Osteocyte (in vitro differentiated cells): ENCODE measurements at regions not wholly inside any gene's neighbourhood (a gene's known extent, or its start where the extent isn't known, plus 50 kb on each side); places are given as distances from the start of the nearest gene placed in this dataset.

ENCODE experiments used
- DNase-seq: peaks from one replicate; pipeline ENCODE4 v3.0.0; 2021; ENCODE audit warnings: mixed read lengths; ENCODE audit not compliant: unreplicated experiment; ENCODE audit errors: extremely low spot score
- H3K27ac Mint-ChIP-seq: one replicate; pipeline ENCODE4 v1.8.0; 2021; ENCODE audit warnings: mild to moderate bottlenecking, mixed read lengths; ENCODE audit not compliant: unreplicated experiment
- H3K27me3 Mint-ChIP-seq: one replicate; pipeline ENCODE4 v1.8.0; 2021; ENCODE audit warnings: mixed read lengths; ENCODE audit not compliant: unreplicated experiment
- H3K36me3 Mint-ChIP-seq: one replicate; pipeline ENCODE4 v1.8.0; 2021; ENCODE audit warnings: mixed read lengths; ENCODE audit not compliant: unreplicated experiment
- H3K4me1 Mint-ChIP-seq: one replicate; pipeline ENCODE4 v1.8.0; 2021; ENCODE audit warnings: mixed read lengths; ENCODE audit not compliant: unreplicated experiment
- H3K4me3 Mint-ChIP-seq: one replicate; pipeline ENCODE4 v1.8.0; 2021; ENCODE audit warnings: mild to moderate bottlenecking, moderate library complexity, mixed read lengths; ENCODE audit not compliant: unreplicated experiment
- H3K9me3 Mint-ChIP-seq: one replicate; pipeline ENCODE4 v1.8.0; 2021; ENCODE audit warnings: mixed read lengths; ENCODE audit not compliant: unreplicated experiment
- CTCF ChIP-seq: fragments of 200-600 bp; sonication (generic); IDR thresholded peaks from 2 replicates; pipeline ENCODE4 v1.5.0; 2021; ENCODE audit warnings: antibody characterized with exemption, mild to moderate bottlenecking, moderate library complexity

GRCh38 chr7:125678771-125679170, 749.1 kb upstream of the POT1 start:
- Mint-ChIP-seq H3K4me3 (no peak overlapping the region), H3K4me1 (no peaks in the 10 kb centered on the region), H3K27ac (no peak overlapping the region), H3K9me3 (no peaks in the 10 kb centered on the region), H3K36me3 (no peaks in the 10 kb centered on the region), H3K27me3 (no peaks in the 10 kb centered on the region)
- no peak for TF ChIP-seq CTCF
- DNase-seq, result no peak

DNA sequence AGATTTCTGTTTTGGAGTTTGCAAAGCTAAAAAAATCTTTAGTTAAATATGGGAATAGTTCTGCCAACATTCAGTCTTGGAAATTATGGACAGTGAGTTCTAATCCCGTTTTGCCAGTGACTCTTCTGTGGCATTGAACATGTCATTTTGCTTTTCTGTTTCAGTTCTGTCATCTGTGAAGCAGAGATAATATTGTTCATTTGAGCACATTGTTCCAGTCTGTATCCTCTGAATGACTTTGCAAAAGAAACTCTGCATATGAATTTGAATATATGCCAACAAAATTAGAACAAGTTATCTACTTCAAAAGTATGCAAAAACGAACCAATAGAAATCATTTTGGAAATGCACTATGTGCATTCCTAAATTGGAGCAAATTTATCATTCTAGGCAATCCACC, 746.0 kb upstream of the POT1 start:
- no peaks in the 10 kb centered on the region for H3K4me1 Mint-ChIP-seq
- no peak for TF ChIP-seq CTCF
- H3K36me3 Mint-ChIP-seq, result no peaks in the 10 kb centered on the region
- no peaks in the 10 kb centered on the region for H3K27me3 Mint-ChIP-seq
- H3K9me3 Mint-ChIP-seq, result no peaks in the 10 kb centered on the region
- H3K27ac Mint-ChIP-seq, result no peak overlapping the region
- H3K4me3 Mint-ChIP-seq, result no peak overlapping the region
- no peak for DNase-seq

DNA sequence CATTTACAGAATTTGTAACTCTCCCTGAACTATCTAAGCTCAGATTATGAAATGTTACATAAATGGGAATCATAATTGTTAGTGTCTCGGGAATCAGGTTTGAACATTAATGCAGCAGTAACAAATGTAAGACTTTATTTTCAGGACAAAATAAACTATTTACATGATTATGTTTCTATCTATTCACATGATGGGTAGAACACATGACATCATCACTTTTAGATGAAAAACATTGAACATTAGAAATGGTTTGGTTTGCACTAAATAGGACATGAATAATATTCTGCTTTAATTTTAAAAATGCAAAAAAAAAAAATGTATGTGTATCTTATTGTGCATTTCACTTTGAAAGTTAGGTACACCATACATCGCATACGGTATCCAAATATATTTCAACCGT, 745.5 kb upstream of the POT1 start:
- H3K4me1 Mint-ChIP-seq, result no peaks in the 10 kb centered on the region
- no peak for DNase-seq

GRCh38 chr7:125670926-125671572, 741.4 kb upstream of the POT1 start:
- Mint-ChIP-seq H3K4me3 (no peak overlapping the region), H3K4me1 (no peaks in the 10 kb centered on the region), H3K9me3 (no peaks in the 10 kb centered on the region), H3K27me3 (no peaks in the 10 kb centered on the region), H3K27ac (no peak overlapping the region), H3K36me3 (no peaks in the 10 kb centered on the region)
- DNase-seq, result no peak
- TF ChIP-seq CTCF, result peak; percentile 81

More for the DNA sequence above, 745.5 kb upstream of the POT1 start:
- Mint-ChIP-seq H3K27ac (no peak overlapping the region), H3K36me3 (no peaks in the 10 kb centered on the region), H3K27me3 (no peaks in the 10 kb centered on the region), H3K4me3 (no peak overlapping the region), H3K9me3 (no peaks in the 10 kb centered on the region)
- no peak for TF ChIP-seq CTCF

GRCh38 chr7:125668321-125668993, 738.8 kb upstream of the POT1 start:
- H3K4me1 Mint-ChIP-seq, result peaks cover 7% of the 10 kb centered on the region
- no peaks in the 10 kb centered on the region for H3K27me3 Mint-ChIP-seq
- no peak for DNase-seq
- no peak overlapping the region for H3K27ac Mint-ChIP-seq
- TF ChIP-seq CTCF, result no peak
- H3K4me3 Mint-ChIP-seq, result no peak overlapping the region
- H3K36me3 Mint-ChIP-seq, result no peaks in the 10 kb centered on the region
- H3K9me3 Mint-ChIP-seq, result no peaks in the 10 kb centered on the region
